ENCODE measurements at regions not wholly inside any gene's neighbourhood (a gene's known extent, or its start where the extent isn't known, plus 50 kb on each side); places are given as distances from the start of the nearest gene placed in this dataset.

- TF ChIP-seq CTCF (IDR thresholded peaks at IDR 0.05) (no peak), POLR2A (IDR thresholded peaks at IDR 0.05) (no peak), POLR2AphosphoS5 (IDR thresholded peaks at IDR 0.05) (no peak), EP300 (IDR thresholded peaks at IDR 0.05) (no peak)
These were observed 262.8 kb downstream of the LMO4 start for GRCh38 chr1:87591492-87591891.
